Lower lobe of right lung (tissue), 2 donors: ENCODE measurements at regions not wholly inside any gene's neighbourhood (a gene's known extent, or its start where the extent isn't known, plus 50 kb on each side); places are given as distances from the start of the nearest gene placed in this dataset.
"Not testable (repeated sequence)": the region's sequence is repeated elsewhere in the genome, so short reads cannot be mapped to it uniquely, and the experiment has no call there.

Experiments
- ATAC-seq, 2 donors: fragments of 200-7000 bp; cut with Tn5 transposase; one replicate each; pipeline ENCODE4 v1.9.1; 2020 to 2022; ENCODE audit warnings: mild to moderate bottlenecking in 2 of 2, moderate library complexity in 2 of 2
- DNase-seq: peaks from one replicate; pipeline ENCODE4 v3.0.0-alpha.2; 2020
- H3K27ac ChIP-seq: fragments of 200-600 bp; one replicate; pipeline ENCODE4 v1.8.0; 2022
- H3K27me3 ChIP-seq: fragments of 200-600 bp; one replicate; pipeline ENCODE4 v1.8.0; 2022; ENCODE audit warnings: low read depth
- H3K36me3 ChIP-seq: fragments of 200-600 bp; one replicate; pipeline ENCODE4 v1.8.0; 2022; ENCODE audit warnings: mild to moderate bottlenecking
- H3K4me1 ChIP-seq: fragments of 200-600 bp; one replicate; pipeline ENCODE4 v1.8.0; 2022
- H3K4me3 ChIP-seq: fragments of 200-600 bp; one replicate; pipeline ENCODE4 v1.8.0; 2022; ENCODE audit warnings: mild to moderate bottlenecking
- H3K9me3 ChIP-seq: fragments of 200-600 bp; one replicate; pipeline ENCODE4 v1.8.0; 2022
- CTCF ChIP-seq: fragments of 200-600 bp; IDR thresholded peaks from one replicate; pipeline ENCODE4 v1.8.0; 2022; ENCODE audit warnings: antibody characterized with exemption, mild to moderate bottlenecking
- intact Hi-C: fragments of 100-400 bp; cut with DNase I; formaldehyde crosslinking; loops from one replicate; pipeline ENCODE4 v1.11.0; 2022
- donor health status: DM: no; HTN: yes; CAD: no; lungs with severe emphysema.

GRCh38 chr7:149580328-149580727, 82.7 kb upstream of the ZNF746 start:
- Histone ChIP-seq H3K36me3 (peaks cover 15% of the 10 kb centered on the region), H3K27me3 (no peaks in the 10 kb centered on the region), H3K4me1 (no peaks in the 10 kb centered on the region), H3K9me3 (peaks cover 17% of the 10 kb centered on the region), H3K4me3 (no peak overlapping the region), H3K27ac (no peak overlapping the region)
- DNase-seq (no peak), ATAC-seq (no peak)
- intact Hi-C loops, result no loop called here
- no peak for TF ChIP-seq CTCF

GRCh38 chr7:149579365-149579764, 81.8 kb upstream of the ZNF746 start:
- DNase-seq, H3K4me3 ChIP-seq, intact Hi-C loops, H3K27ac ChIP-seq, H3K4me1 ChIP-seq, ATAC-seq, H3K27me3 ChIP-seq: not testable (repeated sequence)
- Histone ChIP-seq H3K36me3 (peaks cover 10% of the 10 kb centered on the region), H3K9me3 (peaks cover 20% of the 10 kb centered on the region)

GRCh38 chr7:149574428-149574827, 76.8 kb upstream of the ZNF746 start:
- peaks cover 39% of the 10 kb centered on the region for H3K9me3 ChIP-seq
- intact Hi-C loops, ATAC-seq: not testable (repeated sequence)

GRCh38 chr7:149573519-149573918, 75.9 kb upstream of the ZNF746 start:
- intact Hi-C loops, result no loop called here
- H3K27me3 ChIP-seq, result no peaks in the 10 kb centered on the region
- DNase-seq (no peak), ATAC-seq (no peak)
- no peaks in the 10 kb centered on the region for H3K4me1 ChIP-seq
- H3K27ac ChIP-seq, result no peak overlapping the region
- peaks cover 42% of the 10 kb centered on the region for H3K9me3 ChIP-seq
- H3K36me3 ChIP-seq, result no peaks in the 10 kb centered on the region
- no peak overlapping the region for H3K4me3 ChIP-seq
- TF ChIP-seq CTCF, result no peak

More at GRCh38 chr7:149574428-149574827, 76.8 kb upstream of the ZNF746 start:
- H3K27ac ChIP-seq, DNase-seq, H3K4me1 ChIP-seq, H3K4me3 ChIP-seq, H3K27me3 ChIP-seq, H3K36me3 ChIP-seq: not testable (repeated sequence)

GRCh38 chr7:149572920-149573319, 75.3 kb upstream of the ZNF746 start:
- peaks cover 42% of the 10 kb centered on the region for H3K9me3 ChIP-seq
- H3K4me3 ChIP-seq, H3K36me3 ChIP-seq, ATAC-seq, intact Hi-C loops, DNase-seq, H3K27ac ChIP-seq, H3K27me3 ChIP-seq, H3K4me1 ChIP-seq: not testable (repeated sequence)

GRCh38 chr7:149570784-149571183, 73.2 kb upstream of the ZNF746 start:
- Histone ChIP-seq H3K36me3 (peaks cover 9% of the 10 kb centered on the region), H3K9me3 (peaks cover 38% of the 10 kb centered on the region), H3K27ac (no peak overlapping the region), H3K27me3 (no peaks in the 10 kb centered on the region), H3K4me1 (no peaks in the 10 kb centered on the region), H3K4me3 (no peak overlapping the region)
- DNase-seq (no peak), ATAC-seq (no peak)
- TF ChIP-seq CTCF, result no peak
- intact Hi-C loops, result no loop called here

- no peak for DNase-seq
These were observed 72.3 kb upstream of the ZNF746 start for GRCh38 chr7:149569726-149570422.

More at GRCh38 chr7:149569726-149570422, 72.3 kb upstream of the ZNF746 start:
- Histone ChIP-seq H3K4me3 (no peak overlapping the region), H3K4me1 (no peaks in the 10 kb centered on the region), H3K27ac (no peak overlapping the region), H3K9me3 (peaks cover 38% of the 10 kb centered on the region), H3K36me3 (peaks cover 9% of the 10 kb centered on the region), H3K27me3 (no peaks in the 10 kb centered on the region)
- ATAC-seq, result no peak
- intact Hi-C loops, result no loop called here
- no peak for TF ChIP-seq CTCF
